Mammary epithelial cell (primary cell): ENCODE measurements at regions not wholly inside any gene's neighbourhood (a gene's known extent, or its start where the extent isn't known, plus 50 kb on each side); places are given as distances from the start of the nearest gene placed in this dataset.

Experiments
- CTCF ChIP-seq, 2 donors: IDR thresholded peaks in 1 of 2; conservative IDR thresholded peaks in 1 of 2; 2 replicates each; pipeline ENCODE4 v1.5.1; 2011 to 2012; ENCODE audit warnings: inconsistent platforms in 2 of 2, low read length in 2 of 2, mild to moderate bottlenecking in 2 of 2, control low read depth in 1 of 2, low read depth in 1 of 2; ENCODE audit not compliant: insufficient read depth in 1 of 2; ENCODE audit errors: extremely low read depth in 1 of 2
- EZH2 ChIP-seq: IDR thresholded peaks from 2 replicates; pipeline ENCODE4 v1.6.1; 2012; ENCODE audit warnings: low read length, inconsistent platforms, borderline replicate concordance

- TF ChIP-seq CTCF (conservative IDR thresholded peaks at IDR 0.05 in 1 of 2, IDR thresholded peaks at IDR 0.05 in 1 of 2; ENCODE audit: extremely low read depth in 1 of 2, insufficient read depth in 1 of 2, low read depth in 1 of 2, low read length in 2 of 2) = no peak
- TF ChIP-seq EZH2 = no peak
Measured at GRCh38 chr12:17302001-17302400, 696.0 kb upstream of the LMO3 start.
